AG04450 (cell line): ENCODE measurements at regions not wholly inside any gene's neighbourhood (a gene's known extent, or its start where the extent isn't known, plus 50 kb on each side); places are given as distances from the start of the nearest gene placed in this dataset.

Source experiments
- CTCF ChIA-PET: fragments of 300-600, 350-600 bp; formaldehyde crosslinking; extraction: SDS; loops from one replicate; lab custom pipeline; 2022; ENCODE audit warnings: antibody characterized with exemption, inconsistent platforms; lab: Charles Lee
- POLR2A ChIA-PET: fragments of 350-600 bp; formaldehyde crosslinking; extraction: SDS; loops from one replicate; lab custom pipeline; 2021; ENCODE audit warnings: antibody characterized with exemption, inconsistent platforms; lab: Yijun Ruan, JAX
- DNase-seq: peaks from one replicate; pipeline ENCODE4 v3.0.0-alpha.2; 2011; ENCODE audit warnings: low read depth, low spot score
- H3K27ac ChIP-seq: one replicate; pipeline ENCODE4 v1.5.1; 2012; ENCODE audit warnings: low read depth, low read length, control low read depth
- H3K27me3 ChIP-seq: one replicate; pipeline ENCODE4 v1.6.0; 2012; ENCODE audit warnings: low read length; ENCODE audit not compliant: control insufficient read depth, insufficient read depth
- H3K4me3 ChIP-seq: 2 replicates; pipeline ENCODE4 v1.5.1; 2011; ENCODE audit warnings: mild to moderate bottlenecking, low read depth, low read length, control low read depth
- H3K9me3 ChIP-seq: 2 replicates; pipeline ENCODE4 v1.5.1; 2012; ENCODE audit warnings: low read length; ENCODE audit not compliant: control insufficient read depth, insufficient read depth
- TF ChIP-seq, protein P1 (sequence below): IDR thresholded peaks from 2 replicates; pipeline ENCODE4 v1.5.1; 2011; ENCODE audit warnings: low read depth, low read length, control low read depth, inconsistent platforms

DNA sequence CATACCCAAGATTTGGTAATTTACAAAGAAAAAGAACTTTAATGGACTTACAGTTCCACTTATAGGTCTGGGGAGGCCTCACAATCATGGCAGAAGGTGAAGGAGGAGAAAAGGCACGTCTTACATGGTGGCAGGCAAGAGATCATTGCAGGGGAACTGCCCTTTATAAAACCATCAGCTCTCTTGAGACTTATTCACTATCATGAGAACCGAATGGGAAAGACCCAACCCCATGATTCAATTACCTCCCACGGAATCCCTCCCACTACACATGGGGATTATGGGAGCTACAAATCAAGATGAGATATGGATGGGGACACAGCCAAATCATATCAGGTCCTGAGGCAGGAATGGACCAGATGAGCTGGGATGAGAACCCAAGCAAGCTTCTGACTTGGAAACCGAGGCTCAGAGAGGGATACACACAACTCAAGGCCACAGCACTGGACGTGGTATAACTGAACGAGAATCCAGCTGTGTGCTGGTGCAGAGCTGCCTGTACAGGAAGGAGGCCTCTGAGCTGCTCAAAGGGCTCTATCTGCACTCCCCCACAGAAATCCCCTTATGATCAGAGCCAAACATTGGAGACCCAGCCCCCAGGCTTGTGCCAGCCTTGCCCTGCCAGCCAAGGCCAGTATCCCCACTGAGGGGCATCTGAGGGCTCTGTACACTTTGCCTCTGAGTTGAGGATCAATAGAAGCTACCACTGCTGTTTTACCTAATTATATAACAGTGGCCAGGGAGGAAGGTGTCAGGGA lies 137.8 kb downstream of the CEBPB start:
- CTCF ChIA-PET = no interaction called here

GRCh38 chr20:50328996-50329898 lies 138.6 kb downstream of the CEBPB start:
- POLR2A ChIA-PET = no interaction called here
- CTCF ChIA-PET = interaction anchor here (0.7 kb wide), 1 partner anchor 62 kb away, joined by 3 read pairs; no protein-coding TSS in a partner anchor
- TF ChIP-seq, protein P1, sequence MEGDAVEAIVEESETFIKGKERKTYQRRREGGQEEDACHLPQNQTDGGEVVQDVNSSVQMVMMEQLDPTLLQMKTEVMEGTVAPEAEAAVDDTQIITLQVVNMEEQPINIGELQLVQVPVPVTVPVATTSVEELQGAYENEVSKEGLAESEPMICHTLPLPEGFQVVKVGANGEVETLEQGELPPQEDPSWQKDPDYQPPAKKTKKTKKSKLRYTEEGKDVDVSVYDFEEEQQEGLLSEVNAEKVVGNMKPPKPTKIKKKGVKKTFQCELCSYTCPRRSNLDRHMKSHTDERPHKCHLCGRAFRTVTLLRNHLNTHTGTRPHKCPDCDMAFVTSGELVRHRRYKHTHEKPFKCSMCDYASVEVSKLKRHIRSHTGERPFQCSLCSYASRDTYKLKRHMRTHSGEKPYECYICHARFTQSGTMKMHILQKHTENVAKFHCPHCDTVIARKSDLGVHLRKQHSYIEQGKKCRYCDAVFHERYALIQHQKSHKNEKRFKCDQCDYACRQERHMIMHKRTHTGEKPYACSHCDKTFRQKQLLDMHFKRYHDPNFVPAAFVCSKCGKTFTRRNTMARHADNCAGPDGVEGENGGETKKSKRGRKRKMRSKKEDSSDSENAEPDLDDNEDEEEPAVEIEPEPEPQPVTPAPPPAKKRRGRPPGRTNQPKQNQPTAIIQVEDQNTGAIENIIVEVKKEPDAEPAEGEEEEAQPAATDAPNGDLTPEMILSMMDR = no peak
- Histone ChIP-seq H3K27me3 (no peaks in the 10 kb centered on the region), H3K27ac (no peak overlapping the region), H3K9me3 (peaks cover 3% of the 10 kb centered on the region; the same call in 1 of the 2 replicates), H3K4me3 (no peak overlapping the region)
- no peak for DNase-seq

More for the DNA sequence above, 137.8 kb downstream of the CEBPB start:
- Histone ChIP-seq H3K27me3 (no peaks in the 10 kb centered on the region), H3K27ac (no peak overlapping the region), H3K9me3 (peaks cover 3% of the 10 kb centered on the region; the same call in 1 of the 2 replicates), H3K4me3 (no peak overlapping the region)
- DNase-seq = no peak
- TF ChIP-seq, protein P1 = no peak
- POLR2A ChIA-PET = interaction anchor here (0.5 kb wide), 1 partner anchor 122 kb away, joined by 7 read pairs; no protein-coding TSS in a partner anchor

- POLR2A ChIA-PET = no interaction called here
- CTCF ChIA-PET = no interaction called here
- Histone ChIP-seq H3K9me3 (peaks cover 3% of the 10 kb centered on the region; the same call in 1 of the 2 replicates), H3K4me3 (no peak overlapping the region), H3K27me3 (no peaks in the 10 kb centered on the region), H3K27ac (no peak overlapping the region)
- no peak for DNase-seq
- TF ChIP-seq, protein P1 = no peak
Measured at GRCh38 chr20:50329981-50330503, 139.4 kb downstream of the CEBPB start.

GRCh38 chr20:50330504-50331313 lies 140.1 kb downstream of the CEBPB start:
- Histone ChIP-seq H3K27ac (no peak overlapping the region), H3K9me3 (peaks cover 3% of the 10 kb centered on the region; the same call in 1 of the 2 replicates), H3K27me3 (no peaks in the 10 kb centered on the region), H3K4me3 (no peak overlapping the region)
- POLR2A ChIA-PET = no interaction called here
- CTCF ChIA-PET = no interaction called here
- TF ChIP-seq, protein P1 = no peak
- DNase-seq = no peak
